ENCODE measurements at regions not wholly inside any gene's neighbourhood (a gene's known extent, or its start where the extent isn't known, plus 50 kb on each side); places are given as distances from the start of the nearest gene placed in this dataset.

- no peak for TF ChIP-seq CTCF (IDR thresholded peaks at IDR 0.05)
- no peak overlapping the region for H3K27ac ChIP-seq
- peaks cover 0 to 8% of the 10 kb centered on the region in 2 donors for H3K4me1 ChIP-seq (ENCODE audit: control insufficient read depth in 1 of 2, low read depth in 2 of 2)
- H3K27me3 ChIP-seq (replicated peaks; ENCODE audit: insufficient read depth), result no peaks in the 10 kb centered on the region
- no peak overlapping the region for H3K4me3 ChIP-seq
- no peak for ATAC-seq (ENCODE audit: insufficient number of reproducible peaks, low FRiP score, low read depth)
- DNase-seq (ENCODE audit: low spot score), result no peak
- H3K36me3 ChIP-seq, result no peaks in the 10 kb centered on the region
- H3K9me3 ChIP-seq, result no peaks in the 10 kb centered on the region
These were observed 174.4 kb upstream of the ATP6AP2 start for GRCh38 chrX:40406330-40406859.

GRCh38 chrX:40405399-40405798, 175.4 kb upstream of the ATP6AP2 start:
- H3K36me3 ChIP-seq, result no peaks in the 10 kb centered on the region
- no peaks in the 10 kb centered on the region for H3K27me3 ChIP-seq (replicated peaks; ENCODE audit: insufficient read depth)
- no peak for TF ChIP-seq CTCF (IDR thresholded peaks at IDR 0.05)
- peaks cover 0 to 8% of the 10 kb centered on the region in 2 donors for H3K4me1 ChIP-seq (ENCODE audit: control insufficient read depth in 1 of 2, low read depth in 2 of 2)
- DNase-seq (ENCODE audit: low spot score), result no peak
- no peaks in the 10 kb centered on the region for H3K9me3 ChIP-seq
- no peak overlapping the region for H3K4me3 ChIP-seq
- H3K27ac ChIP-seq, result no peak overlapping the region
- ATAC-seq (ENCODE audit: insufficient number of reproducible peaks, low FRiP score, low read depth), result no peak

- Histone ChIP-seq H3K4me3 (no peak overlapping the region), H3K9me3 (no peaks in the 10 kb centered on the region), H3K4me1 (ENCODE audit: control insufficient read depth in 1 of 2, low read depth in 2 of 2) (peaks cover 0 to 8% of the 10 kb centered on the region in 2 donors), H3K27ac (no peak overlapping the region), H3K27me3 (replicated peaks; ENCODE audit: insufficient read depth) (no peaks in the 10 kb centered on the region), H3K36me3 (no peaks in the 10 kb centered on the region)
- DNase-seq (ENCODE audit: low spot score) (no peak), ATAC-seq (ENCODE audit: insufficient number of reproducible peaks, low FRiP score, low read depth) (no peak)
- no peak for TF ChIP-seq CTCF (IDR thresholded peaks at IDR 0.05)
These were observed 177.0 kb upstream of the ATP6AP2 start for GRCh38 chrX:40403757-40404156.

- no peak for DNase-seq (ENCODE audit: low spot score)
- no peak for ATAC-seq (ENCODE audit: insufficient number of reproducible peaks, low FRiP score, low read depth)
- Histone ChIP-seq H3K27me3 (replicated peaks; ENCODE audit: insufficient read depth) (no peaks in the 10 kb centered on the region), H3K36me3 (no peaks in the 10 kb centered on the region), H3K4me1 (ENCODE audit: control insufficient read depth in 1 of 2, low read depth in 2 of 2) (peaks cover 0 to 8% of the 10 kb centered on the region in 2 donors), H3K9me3 (no peaks in the 10 kb centered on the region), H3K4me3 (no peak overlapping the region), H3K27ac (no peak overlapping the region)
- no peak for TF ChIP-seq CTCF (IDR thresholded peaks at IDR 0.05)
These were observed 177.8 kb upstream of the ATP6AP2 start for GRCh38 chrX:40402831-40403533.

GRCh38 chrX:40395102-40395501, 185.7 kb upstream of the ATP6AP2 start:
- TF ChIP-seq CTCF (IDR thresholded peaks at IDR 0.05), result no peak
- Histone ChIP-seq H3K36me3 (no peaks in the 10 kb centered on the region), H3K4me3 (no peak overlapping the region), H3K27ac (no peak overlapping the region), H3K27me3 (replicated peaks; ENCODE audit: insufficient read depth) (no peaks in the 10 kb centered on the region), H3K4me1 (ENCODE audit: control insufficient read depth in 1 of 2, low read depth in 2 of 2) (no peaks in the 10 kb centered on the region), H3K9me3 (no peaks in the 10 kb centered on the region)
- ATAC-seq (ENCODE audit: insufficient number of reproducible peaks, low FRiP score, low read depth), result no peak
- no peak for DNase-seq (ENCODE audit: low spot score)

All from thoracic aorta (tissue), 2 donors.